ENCODE measurements at regions not wholly inside any gene's neighbourhood (a gene's known extent, or its start where the extent isn't known, plus 50 kb on each side); places are given as distances from the start of the nearest gene placed in this dataset.

- TF ChIP-seq POLR2AphosphoS5 (IDR thresholded peaks at IDR 0.05) (no peak), POLR2A (IDR thresholded peaks at IDR 0.05) (no peak)
- TF ChIP-seq, protein P1, sequence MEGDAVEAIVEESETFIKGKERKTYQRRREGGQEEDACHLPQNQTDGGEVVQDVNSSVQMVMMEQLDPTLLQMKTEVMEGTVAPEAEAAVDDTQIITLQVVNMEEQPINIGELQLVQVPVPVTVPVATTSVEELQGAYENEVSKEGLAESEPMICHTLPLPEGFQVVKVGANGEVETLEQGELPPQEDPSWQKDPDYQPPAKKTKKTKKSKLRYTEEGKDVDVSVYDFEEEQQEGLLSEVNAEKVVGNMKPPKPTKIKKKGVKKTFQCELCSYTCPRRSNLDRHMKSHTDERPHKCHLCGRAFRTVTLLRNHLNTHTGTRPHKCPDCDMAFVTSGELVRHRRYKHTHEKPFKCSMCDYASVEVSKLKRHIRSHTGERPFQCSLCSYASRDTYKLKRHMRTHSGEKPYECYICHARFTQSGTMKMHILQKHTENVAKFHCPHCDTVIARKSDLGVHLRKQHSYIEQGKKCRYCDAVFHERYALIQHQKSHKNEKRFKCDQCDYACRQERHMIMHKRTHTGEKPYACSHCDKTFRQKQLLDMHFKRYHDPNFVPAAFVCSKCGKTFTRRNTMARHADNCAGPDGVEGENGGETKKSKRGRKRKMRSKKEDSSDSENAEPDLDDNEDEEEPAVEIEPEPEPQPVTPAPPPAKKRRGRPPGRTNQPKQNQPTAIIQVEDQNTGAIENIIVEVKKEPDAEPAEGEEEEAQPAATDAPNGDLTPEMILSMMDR (IDR thresholded peaks at IDR 0.05) = no peak
Measured at GRCh38 chrX:108946531-108946930, 210.2 kb upstream of the IRS4 start.
